Fibroblast of lung (primary cell): ENCODE measurements at regions not wholly inside any gene's neighbourhood (a gene's known extent, or its start where the extent isn't known, plus 50 kb on each side); places are given as distances from the start of the nearest gene placed in this dataset.

Source experiments
- CTCF ChIP-seq, 2 donors: IDR thresholded peaks in 1 of 2; conservative IDR thresholded peaks in 1 of 2; 1 replicate in 1 of 2; 2 replicates in 1 of 2; pipeline ENCODE4 v1.5.1; 2011 to 2012; ENCODE audit warnings: low read length in 2 of 2, control low read depth in 1 of 2, inconsistent platforms in 1 of 2, low read depth in 1 of 2, mild to moderate bottlenecking in 1 of 2
- EZH2 ChIP-seq: IDR thresholded peaks from 2 replicates; pipeline ENCODE4 v1.5.1; 2012; ENCODE audit warnings: low read length, control low read depth, mild to moderate bottlenecking; ENCODE audit errors: missing control alignments

- TF ChIP-seq CTCF (conservative IDR thresholded peaks at IDR 0.05 in 1 of 2, IDR thresholded peaks at IDR 0.05 in 1 of 2; ENCODE audit: low read depth in 1 of 2, low read length in 2 of 2) (no peak), EZH2 (no peak)
Measured at GRCh38 chr6:164135511-164136132, 721.1 kb downstream of the QKI start.
